ENCODE measurements at regions not wholly inside any gene's neighbourhood (a gene's known extent, or its start where the extent isn't known, plus 50 kb on each side); places are given as distances from the start of the nearest gene placed in this dataset.
"Not testable (repeated sequence)": the region's sequence is repeated elsewhere in the genome, so short reads cannot be mapped to it uniquely, and the experiment has no call there.

GRCh38 chr10:131041031-131041430 is 270.5 kb downstream of the TCERG1L start:
- DNase-seq, result no peak

GRCh38 chr10:131041441-131041840 is 270.1 kb downstream of the TCERG1L start:
- DNase-seq, result no peak

- not testable (repeated sequence) for DNase-seq
These were observed 269.5 kb downstream of the TCERG1L start for GRCh38 chr10:131042015-131042414.
